ENCODE measurements at regions not wholly inside any gene's neighbourhood (a gene's known extent, or its start where the extent isn't known, plus 50 kb on each side); places are given as distances from the start of the nearest gene placed in this dataset.

- no peak overlapping the region for H3K4me3 ChIP-seq (ENCODE audit: control insufficient read depth, low read depth, low read length)
- TF ChIP-seq CTCF (IDR thresholded peaks at IDR 0.05; ENCODE audit: control insufficient read depth, insufficient read depth, low read depth, low read length, missing control alignments): peak; percentile 65
- DNase-seq (ENCODE audit: low read depth): no peak
Observed at GRCh38 chr7:132709971-132710567, 133.8 kb upstream of the PLXNA4 start.

- TF ChIP-seq CTCF (IDR thresholded peaks at IDR 0.05; ENCODE audit: control insufficient read depth, insufficient read depth, low read depth, low read length, missing control alignments): no peak
- H3K4me3 ChIP-seq (ENCODE audit: control insufficient read depth, low read depth, low read length): no peak overlapping the region
- no peak for DNase-seq (ENCODE audit: low read depth)
Observed at GRCh38 chr7:132708470-132708869, 132.2 kb upstream of the PLXNA4 start.

- no peak for DNase-seq (ENCODE audit: low read depth)
- no peak for TF ChIP-seq CTCF (IDR thresholded peaks at IDR 0.05; ENCODE audit: control insufficient read depth, insufficient read depth, low read depth, low read length, missing control alignments)
- H3K4me3 ChIP-seq (ENCODE audit: control insufficient read depth, low read depth, low read length): no peak overlapping the region
Observed at GRCh38 chr7:132705146-132705545, 128.9 kb upstream of the PLXNA4 start.

- no peak for TF ChIP-seq CTCF (IDR thresholded peaks at IDR 0.05; ENCODE audit: control insufficient read depth, insufficient read depth, low read depth, low read length, missing control alignments)
- DNase-seq (ENCODE audit: low read depth): no peak
Observed at GRCh38 chr7:132703742-132704141, 127.5 kb upstream of the PLXNA4 start.

GRCh38 chr7:132697003-132697402 is 120.7 kb upstream of the PLXNA4 start:
- DNase-seq (ENCODE audit: low read depth): no peak
- TF ChIP-seq CTCF (IDR thresholded peaks at IDR 0.05; ENCODE audit: control insufficient read depth, insufficient read depth, low read depth, low read length, missing control alignments): no peak
- H3K4me3 ChIP-seq (ENCODE audit: control insufficient read depth, low read depth, low read length): no peak overlapping the region

More at GRCh38 chr7:132703742-132704141, 127.5 kb upstream of the PLXNA4 start:
- H3K4me3 ChIP-seq (ENCODE audit: control insufficient read depth, low read depth, low read length): no peak overlapping the region

- no peak overlapping the region for H3K4me3 ChIP-seq (ENCODE audit: control insufficient read depth, low read depth, low read length)
- TF ChIP-seq CTCF (IDR thresholded peaks at IDR 0.05; ENCODE audit: control insufficient read depth, insufficient read depth, low read depth, low read length, missing control alignments): no peak
- no peak for DNase-seq (ENCODE audit: low read depth)
Observed at GRCh38 chr7:132696332-132696731, 120.1 kb upstream of the PLXNA4 start.

GRCh38 chr7:132691201-132691600 is 114.9 kb upstream of the PLXNA4 start:
- no peak for DNase-seq (ENCODE audit: low read depth)
- no peak for TF ChIP-seq CTCF (IDR thresholded peaks at IDR 0.05; ENCODE audit: control insufficient read depth, insufficient read depth, low read depth, low read length, missing control alignments)
- no peak overlapping the region for H3K4me3 ChIP-seq (ENCODE audit: control insufficient read depth, low read depth, low read length)
